ENCODE measurements at regions not wholly inside any gene's neighbourhood (a gene's known extent, or its start where the extent isn't known, plus 50 kb on each side); places are given as distances from the start of the nearest gene placed in this dataset.

GRCh38 chr7:17027143-17027788, 145.5 kb upstream of the AGR3 start:
- TF ChIP-seq CTCF (IDR thresholded peaks at IDR 0.05) (no peak), POLR2A (IDR thresholded peaks at IDR 0.05) (no peak)
